GM10266 (cell line): ENCODE measurements at regions not wholly inside any gene's neighbourhood (a gene's known extent, or its start where the extent isn't known, plus 50 kb on each side); places are given as distances from the start of the nearest gene placed in this dataset.

Source experiments
- DNase-seq: peaks from one replicate; pipeline ENCODE4 v3.0.0; 2012; ENCODE audit errors: extremely low spot score
- CTCF ChIP-seq: IDR thresholded peaks from 2 replicates; pipeline ENCODE4 v1.5.1; 2012; ENCODE audit warnings: mild to moderate bottlenecking, low read depth; ENCODE audit not compliant: control insufficient read depth, insufficient read depth; ENCODE audit errors: missing control alignments

DNA sequence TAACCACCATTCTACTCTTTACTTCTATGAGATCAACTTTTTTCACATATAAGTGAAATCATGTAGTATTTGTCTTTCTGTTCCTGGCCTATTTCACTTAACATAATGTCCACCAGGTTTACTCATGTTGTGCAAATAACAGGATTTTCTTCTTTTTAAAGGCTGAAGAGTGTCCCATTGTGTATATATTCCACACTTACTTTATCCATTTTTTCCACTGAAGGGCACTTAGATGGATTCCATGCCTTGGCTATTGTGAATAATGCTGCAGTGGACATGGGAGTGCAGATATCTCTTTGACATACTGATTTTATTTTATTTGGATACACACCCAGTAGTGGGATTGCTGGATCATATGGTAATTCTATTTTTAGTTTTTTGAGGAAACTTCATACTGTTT is 181.1 kb upstream of the HMGA2 start:
- TF ChIP-seq CTCF = no peak
- no peak for DNase-seq

DNA sequence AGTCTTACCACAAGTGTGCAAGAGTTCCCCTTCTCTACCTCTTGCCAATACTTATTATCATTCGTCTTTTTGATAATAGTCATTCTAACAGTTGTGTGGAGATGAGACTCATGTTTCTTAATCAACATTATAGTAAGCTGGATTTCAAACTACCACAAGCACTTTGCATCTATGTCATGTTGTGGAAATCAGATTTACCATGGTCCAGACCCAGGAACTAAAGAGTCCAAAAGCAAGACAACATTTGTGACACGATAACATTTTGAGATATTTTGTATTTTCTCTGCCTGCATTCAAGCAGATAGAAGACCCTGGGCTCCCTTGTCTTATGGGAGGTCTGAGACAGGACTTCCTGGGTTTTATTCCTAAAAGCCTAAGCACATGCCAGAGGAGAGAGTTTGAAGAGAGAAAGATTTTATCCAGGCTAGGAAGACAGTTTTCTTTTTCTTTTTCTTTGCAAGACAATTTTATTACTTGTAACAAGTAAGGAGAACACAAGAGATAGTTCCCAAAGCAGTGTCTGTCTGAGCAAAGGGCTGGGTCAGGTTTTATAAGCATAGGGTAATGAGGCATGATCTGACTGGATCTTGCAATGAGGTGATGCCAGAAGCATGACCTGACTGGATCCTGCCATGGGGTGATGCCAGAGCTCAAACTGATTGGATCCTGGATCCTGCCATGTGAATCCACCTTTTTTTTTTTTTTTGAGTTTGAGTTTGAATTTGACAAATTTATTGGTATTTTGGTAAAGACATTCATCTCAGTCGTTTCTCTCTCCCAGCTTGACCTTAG is 180.5 kb upstream of the HMGA2 start:
- no peak for TF ChIP-seq CTCF
- no peak for DNase-seq

- no peak for TF ChIP-seq CTCF
- no peak for DNase-seq
Observed at GRCh38 chr12:65646127-65646643, 178.1 kb upstream of the HMGA2 start.

DNA sequence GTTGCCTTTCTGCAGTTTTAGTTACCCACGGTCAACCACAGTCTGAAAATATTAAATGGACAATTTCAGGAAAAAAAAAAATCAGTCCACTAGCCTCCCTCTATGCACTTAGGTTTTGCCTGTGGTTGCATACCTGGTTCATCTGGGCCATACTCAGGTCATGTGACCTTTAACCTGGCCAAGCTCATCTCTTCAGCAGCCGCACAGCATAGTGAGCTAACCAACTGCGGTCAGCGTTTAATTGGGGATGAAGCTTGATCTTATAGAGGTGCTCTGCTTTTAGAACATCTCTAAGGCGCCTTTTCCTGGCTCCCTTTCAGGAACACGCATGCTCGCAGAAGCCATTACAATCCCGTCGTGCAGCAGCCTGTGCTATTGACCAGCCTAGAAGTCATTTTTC is 177.2 kb upstream of the HMGA2 start:
- TF ChIP-seq CTCF = no peak
- DNase-seq = no peak

DNA sequence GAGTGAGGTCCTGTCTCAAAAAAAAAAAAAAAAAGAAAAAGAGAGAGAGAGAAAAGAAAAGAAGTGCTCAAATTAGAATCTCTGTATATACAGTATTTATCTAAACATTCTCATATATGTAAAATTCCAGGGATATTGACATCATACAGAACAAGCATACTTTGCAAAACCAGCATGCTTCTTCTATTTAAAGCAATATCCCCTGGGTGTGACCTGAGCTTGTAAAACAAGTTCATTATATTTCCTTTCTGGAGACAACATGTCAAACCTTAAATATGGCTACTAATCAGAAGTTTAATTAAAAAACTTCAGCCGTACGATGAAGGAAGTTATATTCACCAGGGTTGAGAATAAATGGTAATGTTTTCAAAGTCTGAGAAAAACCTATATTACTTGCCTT is 175.8 kb upstream of the HMGA2 start:
- no peak for DNase-seq
- no peak for TF ChIP-seq CTCF

GRCh38 chr12:65649126-65649525 is 175.2 kb upstream of the HMGA2 start:
- no peak for DNase-seq

More at GRCh38 chr12:65649126-65649525, 175.2 kb upstream of the HMGA2 start:
- no peak for TF ChIP-seq CTCF
